Islet of Langerhans (tissue), 1 donor: ENCODE measurements at regions not wholly inside any gene's neighbourhood (a gene's known extent, or its start where the extent isn't known, plus 50 kb on each side); places are given as distances from the start of the nearest gene placed in this dataset.
"Not testable (repeated sequence)": the region's sequence is repeated elsewhere in the genome, so short reads cannot be mapped to it uniquely, and the experiment has no call there.

Experiments
- FAIRE-seq: peaks from one replicate; lab custom pipeline; 2011; peaks lifted over from hg19 to GRCh38; lab: Jason Lieb, UNC

- FAIRE-seq = no peak
Observed at GRCh38 chr3:150357923-150358607, 50.0 kb upstream of the TSC22D2 start.

GRCh38 chr3:150357140-150357539 lies 51.0 kb upstream of the TSC22D2 start:
- FAIRE-seq = no peak

GRCh38 chr3:150355574-150355973 lies 52.5 kb upstream of the TSC22D2 start:
- no peak for FAIRE-seq

DNA sequence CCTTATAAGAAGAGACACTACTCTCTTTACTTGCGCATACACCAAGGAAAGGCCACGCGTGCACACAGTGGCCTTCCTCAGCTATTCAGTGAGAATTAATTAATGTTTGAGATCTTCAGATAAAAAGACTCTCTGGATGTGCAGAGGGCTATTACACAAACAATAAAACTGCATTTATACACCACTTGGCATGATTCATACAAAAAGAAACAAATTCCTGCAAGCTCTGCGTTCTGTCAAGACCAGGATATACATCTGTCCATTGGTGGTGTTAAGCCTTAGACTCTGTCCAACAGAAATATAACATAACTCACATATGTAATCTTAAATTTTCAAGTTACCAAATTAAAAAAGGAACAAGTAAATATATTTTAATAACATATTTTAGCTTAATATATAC lies 55.2 kb upstream of the TSC22D2 start:
- no peak for FAIRE-seq

GRCh38 chr3:150351398-150351797 lies 56.7 kb upstream of the TSC22D2 start:
- no peak for FAIRE-seq

DNA sequence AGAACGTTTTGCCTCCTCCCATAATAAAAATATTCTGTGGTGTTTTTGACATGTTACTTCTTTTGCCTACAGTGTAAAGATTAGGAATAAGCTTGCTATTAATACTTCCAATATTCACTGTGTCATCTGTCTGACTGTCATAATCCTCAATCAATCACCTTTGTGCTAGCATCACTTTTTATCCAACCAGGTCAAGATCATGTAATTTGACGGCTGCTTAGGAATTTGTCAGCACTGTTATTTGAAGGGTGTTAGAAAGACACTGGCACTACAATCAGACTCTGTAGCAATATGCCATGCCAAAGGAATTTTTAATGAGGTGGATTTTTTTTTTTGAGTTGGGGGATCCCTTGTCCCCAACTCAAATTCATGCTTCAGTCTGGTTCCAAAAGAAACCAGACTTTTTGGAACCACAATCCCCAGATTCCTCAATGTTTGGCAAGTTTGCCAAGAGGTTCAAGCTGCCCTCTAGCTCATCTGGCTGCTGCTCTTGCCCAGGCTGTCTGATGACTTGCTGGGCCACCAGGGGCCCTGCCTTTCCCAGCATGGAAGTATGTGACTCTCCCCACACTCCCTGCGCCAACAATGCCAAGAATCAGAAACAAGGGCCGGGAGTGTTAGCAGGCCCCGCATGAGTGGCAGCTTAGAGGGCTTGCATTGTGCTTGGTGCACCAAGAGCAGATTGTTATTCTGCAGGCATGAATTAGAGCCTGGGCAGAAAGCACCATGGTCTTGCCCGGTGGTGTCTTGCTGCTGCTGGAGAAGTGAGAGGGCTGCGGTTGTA lies 58.6 kb upstream of the TSC22D2 start:
- no peak for FAIRE-seq

- no peak for FAIRE-seq
Observed at GRCh38 chr3:150348500-150348899, 59.6 kb upstream of the TSC22D2 start.

DNA sequence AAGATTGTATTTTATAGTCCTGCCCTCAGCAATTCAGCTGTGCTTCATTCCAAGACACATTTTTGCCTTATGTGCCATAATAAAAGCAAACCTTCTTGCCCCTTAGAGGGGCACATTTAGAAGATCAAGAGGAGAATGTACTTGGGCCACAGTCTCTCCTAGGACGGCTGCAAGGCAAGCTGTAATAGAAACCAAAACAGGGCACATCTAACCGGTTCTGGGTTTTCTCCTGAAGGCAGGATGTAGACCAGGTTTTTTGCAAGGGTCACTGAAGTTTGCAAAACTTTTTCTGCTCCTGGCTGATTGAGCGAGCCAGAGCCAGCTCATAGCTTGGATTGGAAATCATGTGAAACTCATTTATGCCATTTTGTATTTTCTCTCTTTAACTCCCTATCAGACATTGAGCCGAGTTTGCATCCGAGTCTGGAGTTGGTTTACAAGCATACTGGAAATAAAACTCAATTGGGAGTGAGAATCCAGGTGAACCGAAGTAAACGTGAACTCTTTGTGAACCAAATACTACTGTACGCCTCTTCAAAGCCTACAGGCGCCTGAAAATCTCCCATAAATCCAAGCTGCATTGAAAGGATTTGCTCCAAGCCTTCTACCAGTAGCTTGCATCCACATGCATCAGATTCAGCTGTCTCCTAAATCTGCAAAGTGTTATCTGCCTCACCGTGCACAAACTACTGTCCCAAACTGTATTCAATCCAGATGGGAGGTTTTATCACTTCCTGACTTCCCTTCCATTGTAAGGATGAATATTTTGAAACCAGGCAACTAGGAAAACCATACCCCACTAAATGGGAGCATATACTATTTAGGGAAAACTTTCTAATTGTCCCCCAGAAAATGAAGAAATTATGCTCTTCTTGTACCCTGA lies 60.9 kb upstream of the TSC22D2 start:
- no peak for FAIRE-seq

DNA sequence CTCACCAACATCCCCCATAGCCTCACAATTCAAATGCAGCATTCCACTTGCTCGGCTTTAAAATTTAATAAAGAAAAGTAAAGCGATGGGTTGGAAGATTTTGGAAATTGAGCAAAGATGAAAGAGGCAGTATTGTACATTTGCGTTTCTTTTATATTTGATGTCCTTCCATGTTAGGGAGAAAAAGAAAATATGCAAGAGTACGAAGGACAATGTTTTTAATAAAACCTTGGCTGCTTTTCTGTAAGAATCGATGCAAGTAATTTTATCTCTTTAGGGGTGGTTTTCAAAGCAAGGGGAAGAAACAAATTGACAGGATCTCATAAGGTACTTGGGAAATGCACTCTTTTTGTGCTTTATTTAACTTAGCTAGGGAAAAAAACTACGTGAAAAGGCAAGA lies 61.8 kb upstream of the TSC22D2 start:
- FAIRE-seq = no peak

GRCh38 chr3:150345021-150345538 lies 63.0 kb upstream of the TSC22D2 start:
- FAIRE-seq = no peak

- FAIRE-seq = no peak
Observed at GRCh38 chr3:150344079-150344759, 63.9 kb upstream of the TSC22D2 start.

DNA sequence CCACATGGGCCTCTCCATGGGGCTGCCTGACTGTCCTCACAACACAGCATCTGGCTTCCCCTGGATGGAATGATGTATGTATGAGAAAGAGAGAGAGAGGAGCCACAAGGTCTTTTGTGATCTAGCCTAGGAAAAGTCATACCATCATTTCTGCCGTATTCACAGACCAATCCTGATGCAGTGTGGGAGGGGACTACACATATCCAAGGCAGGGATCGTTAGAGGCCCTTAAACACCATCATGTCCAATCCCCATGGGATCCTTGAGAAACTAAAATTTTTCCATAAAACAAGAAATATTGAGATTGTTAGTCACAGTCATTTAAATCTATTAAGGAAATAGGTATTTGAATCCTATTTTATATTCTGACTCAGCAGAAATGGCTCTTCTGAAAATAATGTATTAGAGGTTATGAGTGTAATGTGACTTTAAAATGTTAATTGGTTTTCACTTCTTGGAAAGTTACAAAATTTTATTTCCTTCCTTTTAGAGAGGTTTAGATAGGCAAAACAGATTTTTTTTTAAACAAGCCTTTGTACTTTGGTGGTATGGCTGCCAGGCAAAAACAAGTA lies 65.1 kb upstream of the TSC22D2 start:
- FAIRE-seq = no peak

GRCh38 chr3:150341891-150342290 lies 66.2 kb upstream of the TSC22D2 start:
- FAIRE-seq = no peak

- not testable (repeated sequence) for FAIRE-seq
Observed at GRCh38 chr3:150336363-150336762, 71.7 kb upstream of the TSC22D2 start.

DNA sequence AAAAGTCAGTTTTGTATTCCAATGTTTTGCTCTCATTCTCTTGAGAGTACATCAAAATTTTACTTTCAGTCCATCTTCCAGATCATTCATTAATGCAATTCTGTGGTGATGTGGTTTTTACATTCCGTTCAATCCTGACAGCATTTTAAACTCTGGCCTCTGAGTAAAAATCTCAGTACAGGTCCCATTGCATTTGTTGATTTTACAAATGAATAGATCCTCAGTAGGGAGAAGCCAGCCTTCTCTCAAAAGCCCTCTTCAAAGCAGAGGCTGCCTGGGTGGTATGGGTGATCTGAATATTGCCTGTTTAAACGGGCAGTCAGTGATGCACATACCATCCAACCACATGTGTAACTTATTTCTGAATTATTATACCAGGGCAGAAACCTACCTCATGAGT lies 72.5 kb upstream of the TSC22D2 start:
- FAIRE-seq = no peak

DNA sequence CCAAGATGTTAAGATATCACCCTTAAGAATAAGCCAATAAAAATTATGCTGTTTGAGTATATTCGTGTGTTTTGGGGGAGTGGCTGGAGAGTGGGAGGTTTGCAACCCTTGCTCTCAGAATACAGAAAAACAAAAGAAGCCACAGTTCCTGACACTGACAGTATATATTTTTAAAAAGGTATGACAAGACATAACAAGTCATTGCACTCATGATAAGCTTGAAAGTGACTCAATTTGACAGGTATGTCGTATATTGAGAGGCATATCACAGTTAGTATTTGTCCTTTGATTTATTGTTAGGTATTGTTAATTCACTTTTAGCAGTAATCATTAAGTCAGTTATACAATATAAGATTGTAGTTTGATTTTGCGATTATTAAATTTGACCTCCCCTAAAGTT lies 73.1 kb upstream of the TSC22D2 start:
- no peak for FAIRE-seq

DNA sequence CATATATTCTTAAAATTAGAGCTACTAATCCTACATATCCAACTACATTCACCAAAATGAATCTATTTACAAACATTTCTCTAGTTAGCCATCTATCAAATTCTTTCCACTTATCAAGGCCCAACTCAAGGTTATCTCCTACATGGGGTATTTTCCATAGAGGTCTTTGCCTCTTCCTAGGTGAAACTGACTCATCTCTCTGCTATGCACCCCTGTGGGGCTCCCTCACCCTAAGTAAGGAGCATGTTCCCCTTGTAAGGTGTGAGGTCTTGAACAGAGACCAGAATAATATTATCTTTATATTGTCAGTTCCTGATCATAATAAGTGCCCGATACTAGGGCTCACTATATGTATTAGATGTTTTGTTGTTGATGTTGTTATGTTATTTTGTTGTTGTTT lies 74.6 kb upstream of the TSC22D2 start:
- FAIRE-seq = no peak

- no peak for FAIRE-seq
Observed at GRCh38 chr3:150331978-150332568, 76.0 kb upstream of the TSC22D2 start.

DNA sequence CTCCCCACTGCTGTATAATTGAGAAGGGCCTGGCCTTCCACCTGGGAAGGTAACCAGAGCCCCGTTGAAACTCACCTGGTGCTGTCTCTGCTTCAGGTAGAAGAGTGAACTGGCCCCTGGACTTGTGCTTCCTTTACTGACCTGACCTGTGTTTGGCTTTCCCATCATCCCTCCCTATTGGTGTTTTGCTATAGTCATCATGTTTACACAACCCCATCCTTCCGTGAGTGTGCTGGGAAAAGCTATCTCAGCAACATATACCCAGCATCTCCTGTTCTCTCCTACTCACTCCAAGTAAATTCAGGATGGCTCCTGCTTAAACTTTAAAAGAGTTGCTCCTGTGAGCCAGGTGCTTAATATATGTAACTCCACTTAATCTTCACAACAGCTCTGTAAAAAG lies 77.2 kb upstream of the TSC22D2 start:
- peak; percentile 76 for FAIRE-seq

DNA sequence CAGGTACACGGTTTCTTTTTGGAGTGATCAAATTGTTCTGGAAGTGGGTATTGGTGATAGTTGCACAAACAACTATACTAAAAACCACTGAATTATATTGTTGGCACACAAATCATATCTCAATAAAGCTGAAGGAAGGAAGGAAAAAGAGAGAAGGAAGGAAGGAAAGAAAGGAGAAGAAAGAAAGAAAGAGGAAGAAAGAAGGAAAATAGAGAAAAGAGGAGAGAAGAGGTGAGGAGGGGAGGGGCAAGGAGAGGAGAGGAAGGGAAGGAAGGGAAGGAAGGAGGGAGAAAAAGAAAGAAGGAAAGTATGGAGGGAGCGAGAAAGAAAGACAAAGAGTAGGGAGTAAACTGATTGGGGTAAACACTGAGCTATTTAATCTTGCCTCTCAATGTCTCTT lies 77.9 kb upstream of the TSC22D2 start:
- FAIRE-seq = no peak

DNA sequence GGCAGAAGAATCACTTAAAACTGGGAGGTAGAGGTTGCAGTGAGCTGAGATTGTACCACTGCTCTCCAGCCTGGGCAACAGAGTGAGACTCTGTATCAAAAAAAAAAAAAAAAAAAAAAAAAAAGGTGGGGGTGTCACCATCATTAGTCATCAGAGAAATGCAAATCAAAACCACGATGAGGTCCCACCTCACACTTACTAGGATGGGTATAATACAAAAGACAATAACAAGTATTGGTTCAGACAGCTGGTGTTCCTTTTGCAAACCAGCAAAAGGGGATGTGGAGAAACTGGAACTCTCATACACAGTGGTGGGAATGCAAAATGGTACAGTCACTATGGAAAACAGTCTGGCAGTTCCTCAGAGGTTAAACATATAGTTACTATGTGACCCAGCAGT lies 78.7 kb upstream of the TSC22D2 start:
- no peak for FAIRE-seq
